ENCODE measurements at regions not wholly inside any gene's neighbourhood (a gene's known extent, or its start where the extent isn't known, plus 50 kb on each side); places are given as distances from the start of the nearest gene placed in this dataset.

DNA sequence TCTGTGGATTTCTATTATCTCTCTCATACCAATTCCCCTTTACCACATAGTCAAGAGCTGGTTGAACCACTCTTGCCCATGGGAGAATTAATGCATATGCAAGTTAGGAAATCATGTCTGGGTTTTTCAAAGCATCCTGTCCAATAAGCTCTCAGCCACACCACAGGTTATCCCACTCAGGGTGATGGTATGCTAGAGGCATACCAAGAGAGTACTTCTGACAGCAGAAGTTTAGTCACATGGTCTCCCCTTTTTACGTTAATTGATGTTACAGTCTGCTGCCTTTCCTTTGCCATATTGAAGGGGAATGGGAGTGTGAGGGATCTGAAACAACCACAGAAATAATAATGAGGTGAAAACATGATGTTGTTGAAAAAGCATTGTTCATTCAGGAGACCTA lies 135.8 kb upstream of the PBX1 start:
- TF ChIP-seq, protein P1, sequence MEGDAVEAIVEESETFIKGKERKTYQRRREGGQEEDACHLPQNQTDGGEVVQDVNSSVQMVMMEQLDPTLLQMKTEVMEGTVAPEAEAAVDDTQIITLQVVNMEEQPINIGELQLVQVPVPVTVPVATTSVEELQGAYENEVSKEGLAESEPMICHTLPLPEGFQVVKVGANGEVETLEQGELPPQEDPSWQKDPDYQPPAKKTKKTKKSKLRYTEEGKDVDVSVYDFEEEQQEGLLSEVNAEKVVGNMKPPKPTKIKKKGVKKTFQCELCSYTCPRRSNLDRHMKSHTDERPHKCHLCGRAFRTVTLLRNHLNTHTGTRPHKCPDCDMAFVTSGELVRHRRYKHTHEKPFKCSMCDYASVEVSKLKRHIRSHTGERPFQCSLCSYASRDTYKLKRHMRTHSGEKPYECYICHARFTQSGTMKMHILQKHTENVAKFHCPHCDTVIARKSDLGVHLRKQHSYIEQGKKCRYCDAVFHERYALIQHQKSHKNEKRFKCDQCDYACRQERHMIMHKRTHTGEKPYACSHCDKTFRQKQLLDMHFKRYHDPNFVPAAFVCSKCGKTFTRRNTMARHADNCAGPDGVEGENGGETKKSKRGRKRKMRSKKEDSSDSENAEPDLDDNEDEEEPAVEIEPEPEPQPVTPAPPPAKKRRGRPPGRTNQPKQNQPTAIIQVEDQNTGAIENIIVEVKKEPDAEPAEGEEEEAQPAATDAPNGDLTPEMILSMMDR (IDR thresholded peaks at IDR 0.05; ENCODE audit: extremely low read depth, missing control alignments) = no peak
- DNase-seq (ENCODE audit: low spot score) = no peak

DNA sequence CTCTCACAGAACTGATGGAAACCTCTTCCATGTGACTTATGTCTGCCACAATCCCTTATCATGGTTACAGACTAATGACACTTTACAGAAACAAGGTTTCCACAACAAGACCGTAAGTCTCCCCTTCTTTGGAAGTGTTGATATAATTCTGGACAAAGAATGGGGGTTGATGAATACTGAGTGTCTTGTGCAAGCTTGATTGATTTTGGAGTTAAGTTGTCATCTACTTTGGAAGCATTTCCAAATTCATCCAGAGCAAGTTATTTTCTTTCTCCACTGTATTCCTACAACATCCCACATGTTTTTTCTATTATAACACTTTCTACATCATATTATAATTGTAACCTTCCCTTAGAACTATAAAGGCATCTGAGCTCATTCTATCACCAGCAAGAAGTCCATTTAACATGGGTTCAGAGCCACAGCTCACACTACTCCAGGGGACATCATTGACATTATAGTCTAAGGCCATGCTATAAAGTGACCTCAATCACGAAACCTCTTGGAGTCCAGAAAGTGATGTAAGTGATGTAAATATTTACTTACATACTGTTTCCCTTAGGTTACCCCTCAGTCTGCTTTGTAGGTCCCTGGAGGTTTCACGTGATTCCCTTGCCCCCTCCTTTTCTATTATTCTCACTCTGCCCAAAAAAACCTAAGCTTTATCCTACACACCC lies 125.7 kb upstream of the PBX1 start:
- TF ChIP-seq, protein P1 (IDR thresholded peaks at IDR 0.05; ENCODE audit: extremely low read depth, missing control alignments) = no peak
- DNase-seq (ENCODE audit: low spot score) = no peak

DNA sequence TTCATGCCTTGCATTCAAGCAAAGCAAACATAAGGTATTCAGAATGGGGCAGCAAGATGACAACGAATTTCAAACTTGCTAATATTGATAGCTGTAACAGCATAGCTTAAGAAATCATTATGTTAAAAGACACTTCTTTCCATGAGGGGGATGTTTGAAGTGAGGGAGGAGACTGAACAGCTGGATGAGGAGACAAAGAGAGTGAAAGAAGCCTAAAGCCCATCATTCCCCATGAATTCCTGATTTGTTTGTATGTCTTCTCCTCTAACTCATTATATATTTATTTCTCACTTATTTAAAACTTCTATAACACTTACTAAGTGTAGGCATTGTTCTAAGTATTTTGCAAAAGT lies 125.2 kb upstream of the PBX1 start:
- TF ChIP-seq, protein P1 (IDR thresholded peaks at IDR 0.05; ENCODE audit: extremely low read depth, missing control alignments) = no peak
- no peak for DNase-seq (ENCODE audit: low spot score)

DNA sequence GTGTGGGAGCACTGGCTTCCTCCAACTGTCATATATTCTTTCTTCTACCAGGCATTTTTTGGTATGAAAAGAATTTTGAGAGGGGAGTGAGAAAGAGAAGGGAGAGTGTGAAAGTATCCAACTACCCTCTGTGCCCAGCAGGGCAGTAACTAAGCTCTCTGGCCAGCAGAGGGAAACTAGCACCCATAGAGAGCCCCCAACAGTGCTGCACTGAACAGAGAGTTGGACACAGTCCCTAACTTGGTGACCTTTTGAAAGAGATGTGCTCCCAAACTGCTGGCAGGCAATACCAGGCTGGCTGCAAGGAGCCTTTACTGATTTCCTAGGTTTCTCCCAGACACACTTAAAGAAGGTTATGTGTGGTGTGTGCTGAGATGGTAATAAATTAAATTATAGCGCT lies 118.8 kb upstream of the PBX1 start:
- TF ChIP-seq, protein P1 (IDR thresholded peaks at IDR 0.05; ENCODE audit: extremely low read depth, missing control alignments) = no peak
- no peak for DNase-seq (ENCODE audit: low spot score)

DNA sequence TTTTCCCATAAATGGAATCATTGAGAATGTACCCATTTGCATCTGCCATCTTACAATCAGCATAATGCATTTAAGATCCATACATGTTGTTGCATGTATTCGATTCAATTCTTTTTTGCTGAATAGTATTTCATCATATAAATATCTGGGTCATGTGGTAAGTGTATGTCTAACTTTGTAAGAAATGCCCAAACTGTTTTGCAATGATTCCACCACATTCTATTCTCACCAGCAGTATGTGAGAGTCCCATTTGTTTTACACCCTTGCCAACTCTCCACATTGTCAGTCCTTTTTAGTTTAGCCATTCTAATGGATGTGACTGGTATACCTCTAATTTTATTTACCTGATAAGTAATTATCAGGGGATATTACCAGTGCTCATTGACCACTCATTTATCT lies 115.8 kb upstream of the PBX1 start:
- DNase-seq (ENCODE audit: low spot score) = no peak
- TF ChIP-seq, protein P1 (IDR thresholded peaks at IDR 0.05; ENCODE audit: extremely low read depth, missing control alignments) = no peak

DNA sequence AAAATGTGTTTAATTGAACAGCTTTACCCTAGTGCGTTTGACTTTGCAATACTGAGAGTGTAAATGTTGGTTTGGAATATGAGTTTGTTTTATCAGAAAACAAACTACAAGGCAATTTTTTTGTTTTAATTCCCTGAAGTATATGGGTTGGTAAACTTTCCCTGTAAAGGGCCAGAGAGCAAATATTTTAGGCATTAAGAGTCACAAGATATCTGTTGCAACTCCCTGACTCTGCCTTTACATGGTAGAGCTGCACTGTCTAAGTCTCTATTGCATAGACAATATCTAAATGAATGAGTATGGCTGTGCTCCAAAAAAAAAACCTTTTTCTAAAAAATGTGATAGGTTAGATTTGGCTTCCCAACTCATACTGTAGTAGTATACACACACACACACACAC lies 115.1 kb upstream of the PBX1 start:
- DNase-seq (ENCODE audit: low spot score) = no peak
- TF ChIP-seq, protein P1 (IDR thresholded peaks at IDR 0.05; ENCODE audit: extremely low read depth, missing control alignments) = no peak

DNA sequence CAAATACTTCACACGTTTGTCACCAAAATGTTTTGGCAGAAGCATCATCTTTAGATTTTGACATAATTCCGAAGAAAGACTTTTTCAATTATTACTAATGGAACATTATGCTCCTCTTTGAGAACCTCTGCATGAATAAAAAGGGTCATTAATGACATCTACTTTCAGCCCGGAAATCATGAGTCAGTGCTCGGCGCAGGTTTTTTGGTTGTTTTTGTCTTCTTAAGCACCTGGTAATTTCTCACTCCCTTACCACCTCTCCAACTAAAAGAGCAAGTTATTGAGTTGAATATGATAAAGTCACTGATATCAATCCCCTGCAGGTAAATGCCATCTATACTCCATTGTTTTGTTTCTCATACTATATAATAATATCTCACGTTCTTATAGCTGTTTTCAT lies 113.0 kb upstream of the PBX1 start:
- TF ChIP-seq, protein P1 (IDR thresholded peaks at IDR 0.05; ENCODE audit: extremely low read depth, missing control alignments) = no peak
- DNase-seq (ENCODE audit: low spot score) = no peak

Data from GM20000 (cell line).